Osteocyte (in vitro differentiated cells): ENCODE measurements at regions not wholly inside any gene's neighbourhood (a gene's known extent, or its start where the extent isn't known, plus 50 kb on each side); places are given as distances from the start of the nearest gene placed in this dataset.

Experiments
- DNase-seq: peaks from one replicate; pipeline ENCODE4 v3.0.0; 2021; ENCODE audit warnings: mixed read lengths; ENCODE audit not compliant: unreplicated experiment; ENCODE audit errors: extremely low spot score
- H3K27ac Mint-ChIP-seq: one replicate; pipeline ENCODE4 v1.8.0; 2021; ENCODE audit warnings: mild to moderate bottlenecking, mixed read lengths; ENCODE audit not compliant: unreplicated experiment
- H3K27me3 Mint-ChIP-seq: one replicate; pipeline ENCODE4 v1.8.0; 2021; ENCODE audit warnings: mixed read lengths; ENCODE audit not compliant: unreplicated experiment
- H3K36me3 Mint-ChIP-seq: one replicate; pipeline ENCODE4 v1.8.0; 2021; ENCODE audit warnings: mixed read lengths; ENCODE audit not compliant: unreplicated experiment
- H3K4me1 Mint-ChIP-seq: one replicate; pipeline ENCODE4 v1.8.0; 2021; ENCODE audit warnings: mixed read lengths; ENCODE audit not compliant: unreplicated experiment
- H3K4me3 Mint-ChIP-seq: one replicate; pipeline ENCODE4 v1.8.0; 2021; ENCODE audit warnings: mild to moderate bottlenecking, moderate library complexity, mixed read lengths; ENCODE audit not compliant: unreplicated experiment
- H3K9me3 Mint-ChIP-seq: one replicate; pipeline ENCODE4 v1.8.0; 2021; ENCODE audit warnings: mixed read lengths; ENCODE audit not compliant: unreplicated experiment
- CTCF ChIP-seq: fragments of 200-600 bp; sonication (generic); IDR thresholded peaks from 2 replicates; pipeline ENCODE4 v1.5.0; 2021; ENCODE audit warnings: antibody characterized with exemption, mild to moderate bottlenecking, moderate library complexity

- TF ChIP-seq CTCF, result no peak
- Mint-ChIP-seq H3K4me1 (no peaks in the 10 kb centered on the region), H3K36me3 (no peaks in the 10 kb centered on the region), H3K9me3 (no peaks in the 10 kb centered on the region), H3K4me3 (no peak overlapping the region), H3K27me3 (peaks cover 59% of the 10 kb centered on the region), H3K27ac (no peak overlapping the region)
- no peak for DNase-seq
Measured at GRCh38 chr19:5392486-5392885, 51.9 kb upstream of the PTPRS start.

- Mint-ChIP-seq H3K4me3 (no peak overlapping the region), H3K9me3 (no peaks in the 10 kb centered on the region), H3K27me3 (peaks cover 62% of the 10 kb centered on the region), H3K27ac (no peak overlapping the region), H3K4me1 (no peaks in the 10 kb centered on the region), H3K36me3 (no peaks in the 10 kb centered on the region)
- no peak for DNase-seq
- TF ChIP-seq CTCF, result no peak
Measured at GRCh38 chr19:5393088-5393487, 52.5 kb upstream of the PTPRS start.

GRCh38 chr19:5394551-5395505 is 54.2 kb upstream of the PTPRS start:
- H3K27me3 Mint-ChIP-seq, result peaks cover 55% of the 10 kb centered on the region

GRCh38 chr19:5395556-5395955 is 54.9 kb upstream of the PTPRS start:
- Mint-ChIP-seq H3K36me3 (no peaks in the 10 kb centered on the region), H3K9me3 (no peaks in the 10 kb centered on the region), H3K4me1 (no peaks in the 10 kb centered on the region), H3K4me3 (no peak overlapping the region), H3K27ac (no peak overlapping the region), H3K27me3 (peaks cover 55% of the 10 kb centered on the region)
- DNase-seq, result no peak
- no peak for TF ChIP-seq CTCF

More at GRCh38 chr19:5394551-5395505, 54.2 kb upstream of the PTPRS start:
- H3K27ac Mint-ChIP-seq, result no peak overlapping the region
- no peaks in the 10 kb centered on the region for H3K36me3 Mint-ChIP-seq
- H3K4me3 Mint-ChIP-seq, result no peak overlapping the region
- H3K9me3 Mint-ChIP-seq, result no peaks in the 10 kb centered on the region
- TF ChIP-seq CTCF, result no peak
- DNase-seq, result no peak
- H3K4me1 Mint-ChIP-seq, result no peaks in the 10 kb centered on the region

GRCh38 chr19:5396096-5396939 is 55.7 kb upstream of the PTPRS start:
- DNase-seq, result no peak
- Mint-ChIP-seq H3K27me3 (peaks cover 55% of the 10 kb centered on the region), H3K4me1 (no peaks in the 10 kb centered on the region), H3K9me3 (no peaks in the 10 kb centered on the region), H3K36me3 (no peaks in the 10 kb centered on the region), H3K4me3 (no peak overlapping the region), H3K27ac (no peak overlapping the region)
- no peak for TF ChIP-seq CTCF
